HG02943 (cell line): ENCODE measurements at regions not wholly inside any gene's neighbourhood (a gene's known extent, or its start where the extent isn't known, plus 50 kb on each side); places are given as distances from the start of the nearest gene placed in this dataset.
"Not testable (repeated sequence)": the region's sequence is repeated elsewhere in the genome, so short reads cannot be mapped to it uniquely, and the experiment has no call there.

Source experiments
- ATAC-seq: cut with Tn5 transposase; IDR thresholded peaks from one replicate; pipeline ENCODE4 v1.9.1; 2021; ENCODE audit warnings: mild to moderate bottlenecking, low read depth, moderate library complexity; ENCODE audit not compliant: unreplicated experiment

GRCh38 chr16:51875834-51876600 is 670.9 kb downstream of the TOX3 start:
- ATAC-seq = no peak

- no peak for ATAC-seq
Observed at GRCh38 chr16:51872524-51872923, 674.4 kb downstream of the TOX3 start.

GRCh38 chr16:51870296-51870854 is 676.6 kb downstream of the TOX3 start:
- no peak for ATAC-seq

- ATAC-seq = no peak
Observed at GRCh38 chr16:51869176-51869575, 677.8 kb downstream of the TOX3 start.

GRCh38 chr16:51868631-51869030 is 678.3 kb downstream of the TOX3 start:
- no peak for ATAC-seq

- no peak for ATAC-seq
Observed at GRCh38 chr16:51867386-51868065, 679.4 kb downstream of the TOX3 start.

- no peak for ATAC-seq
Observed at GRCh38 chr16:51864575-51864974, 682.4 kb downstream of the TOX3 start.

GRCh38 chr16:51854401-51854951 is 692.5 kb downstream of the TOX3 start:
- no peak for ATAC-seq

GRCh38 chr16:51853586-51853985 is 693.4 kb downstream of the TOX3 start:
- no peak for ATAC-seq

GRCh38 chr16:51852892-51853291 is 694.1 kb downstream of the TOX3 start:
- ATAC-seq = no peak

GRCh38 chr16:51851111-51851510 is 695.8 kb downstream of the TOX3 start:
- no peak for ATAC-seq

- ATAC-seq = no peak
Observed at GRCh38 chr16:51849715-51850114, 697.2 kb downstream of the TOX3 start.

- ATAC-seq = no peak
Observed at GRCh38 chr16:51845586-51846305, 694.7 kb upstream of the SALL1 start.

- ATAC-seq = no peak
Observed at GRCh38 chr16:51839727-51840462, 688.8 kb upstream of the SALL1 start.

GRCh38 chr16:51834794-51835193 is 683.7 kb upstream of the SALL1 start:
- ATAC-seq = no peak

GRCh38 chr16:51834133-51834532 is 683.1 kb upstream of the SALL1 start:
- ATAC-seq = no peak

GRCh38 chr16:51831595-51832367 is 680.7 kb upstream of the SALL1 start:
- ATAC-seq = peak; percentile 56

GRCh38 chr16:51831034-51831433 is 680.0 kb upstream of the SALL1 start:
- ATAC-seq = not testable (repeated sequence)

- ATAC-seq = no peak
Observed at GRCh38 chr16:51825779-51826178, 674.7 kb upstream of the SALL1 start.
